ENCODE measurements at regions not wholly inside any gene's neighbourhood (a gene's known extent, or its start where the extent isn't known, plus 50 kb on each side); places are given as distances from the start of the nearest gene placed in this dataset.

- H3K9me2 ChIP-seq (replicated peaks; ENCODE audit: insufficient read depth, low read length), result no peaks in the 10 kb centered on the region
- no peak for DNase-seq
- H4K20me1 ChIP-seq (ENCODE audit: insufficient read depth, low read length), result no peaks in the 10 kb centered on the region
- H3K4me1 ChIP-seq (ENCODE audit: low read length), result no peaks in the 10 kb centered on the region
- no peak overlapping the region for H2AFZ ChIP-seq (ENCODE audit: low read length)
- no peaks in the 10 kb centered on the region for H3K27me3 ChIP-seq (replicated peaks; ENCODE audit: insufficient read depth, low read length)
- H3K9me3 ChIP-seq (replicated peaks; ENCODE audit: insufficient read depth, low read length), result no peaks in the 10 kb centered on the region
- TF ChIP-seq, protein P1, sequence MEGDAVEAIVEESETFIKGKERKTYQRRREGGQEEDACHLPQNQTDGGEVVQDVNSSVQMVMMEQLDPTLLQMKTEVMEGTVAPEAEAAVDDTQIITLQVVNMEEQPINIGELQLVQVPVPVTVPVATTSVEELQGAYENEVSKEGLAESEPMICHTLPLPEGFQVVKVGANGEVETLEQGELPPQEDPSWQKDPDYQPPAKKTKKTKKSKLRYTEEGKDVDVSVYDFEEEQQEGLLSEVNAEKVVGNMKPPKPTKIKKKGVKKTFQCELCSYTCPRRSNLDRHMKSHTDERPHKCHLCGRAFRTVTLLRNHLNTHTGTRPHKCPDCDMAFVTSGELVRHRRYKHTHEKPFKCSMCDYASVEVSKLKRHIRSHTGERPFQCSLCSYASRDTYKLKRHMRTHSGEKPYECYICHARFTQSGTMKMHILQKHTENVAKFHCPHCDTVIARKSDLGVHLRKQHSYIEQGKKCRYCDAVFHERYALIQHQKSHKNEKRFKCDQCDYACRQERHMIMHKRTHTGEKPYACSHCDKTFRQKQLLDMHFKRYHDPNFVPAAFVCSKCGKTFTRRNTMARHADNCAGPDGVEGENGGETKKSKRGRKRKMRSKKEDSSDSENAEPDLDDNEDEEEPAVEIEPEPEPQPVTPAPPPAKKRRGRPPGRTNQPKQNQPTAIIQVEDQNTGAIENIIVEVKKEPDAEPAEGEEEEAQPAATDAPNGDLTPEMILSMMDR (IDR thresholded peaks at IDR 0.05; ENCODE audit: low read length), result no peak
- TF ChIP-seq EZH2phosphoT487 (IDR thresholded peaks at IDR 0.05; ENCODE audit: low read length), result no peak
- H3K4me3 ChIP-seq (ENCODE audit: low read length), result no peak overlapping the region
- H3K27ac ChIP-seq (ENCODE audit: low read length), result no peak overlapping the region
- H3K4me2 ChIP-seq (ENCODE audit: low read depth, low read length), result no peak overlapping the region
- no peaks in the 10 kb centered on the region for H3K79me2 ChIP-seq (ENCODE audit: low read length)
- no peaks in the 10 kb centered on the region for H3F3A ChIP-seq (ENCODE audit: insufficient read depth, low read length)
- no peaks in the 10 kb centered on the region for H3K36me3 ChIP-seq (replicated peaks; ENCODE audit: insufficient read depth, low read length)
- H3K9ac ChIP-seq (ENCODE audit: low read length), result no peak overlapping the region
Measured at GRCh38 chr15:47824147-47824546, 106.8 kb downstream of the SEMA6D start.

GRCh38 chr15:47829667-47830066 lies 112.4 kb downstream of the SEMA6D start:
- DNase-seq, result no peak
- Histone ChIP-seq H3F3A (ENCODE audit: insufficient read depth, low read length) (no peaks in the 10 kb centered on the region), H3K9me2 (replicated peaks; ENCODE audit: insufficient read depth, low read length) (no peaks in the 10 kb centered on the region)

DNA sequence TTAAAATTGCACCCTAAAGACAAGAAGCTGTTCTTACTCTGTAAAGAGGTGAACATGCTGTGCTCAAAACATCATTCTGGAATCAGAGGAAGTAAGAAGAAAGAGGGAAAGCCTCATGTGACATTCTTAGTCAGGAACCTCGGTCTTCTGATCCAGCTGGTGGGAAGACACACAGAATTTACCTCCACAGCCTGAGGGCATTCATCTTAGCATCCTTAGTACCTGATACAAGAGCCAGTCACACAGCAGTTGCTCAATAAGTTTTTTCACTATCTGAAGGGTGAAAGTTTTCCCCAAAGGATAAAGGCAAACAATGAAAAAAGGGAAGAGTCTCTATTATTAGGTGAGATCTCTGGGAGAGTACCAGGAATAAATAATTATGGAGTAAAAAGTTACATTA lies 116.8 kb downstream of the SEMA6D start:
- no peaks in the 10 kb centered on the region for H4K20me1 ChIP-seq (ENCODE audit: insufficient read depth, low read length)
- no peak overlapping the region for H3K9ac ChIP-seq (ENCODE audit: low read length)
- no peaks in the 10 kb centered on the region for H3K36me3 ChIP-seq (replicated peaks; ENCODE audit: insufficient read depth, low read length)
- no peaks in the 10 kb centered on the region for H3F3A ChIP-seq (ENCODE audit: insufficient read depth, low read length)
- H2AFZ ChIP-seq (ENCODE audit: low read length), result no peak overlapping the region
- no peak overlapping the region for H3K27ac ChIP-seq (ENCODE audit: low read length)
- no peak overlapping the region for H3K4me3 ChIP-seq (ENCODE audit: low read length)
- no peak for TF ChIP-seq EZH2phosphoT487 (IDR thresholded peaks at IDR 0.05; ENCODE audit: low read length)
- no peak for TF ChIP-seq EZH2 (optimal IDR thresholded peaks at IDR 0.05; ENCODE audit: low read depth, low read length)
- TF ChIP-seq, protein P1 (IDR thresholded peaks at IDR 0.05; ENCODE audit: low read length), result no peak
- no peaks in the 10 kb centered on the region for H3K9me2 ChIP-seq (replicated peaks; ENCODE audit: insufficient read depth, low read length)
- H3K27me3 ChIP-seq (replicated peaks; ENCODE audit: insufficient read depth, low read length), result no peaks in the 10 kb centered on the region
- H3K4me2 ChIP-seq (ENCODE audit: low read depth, low read length), result no peak overlapping the region
- DNase-seq, result no peak
- no peaks in the 10 kb centered on the region for H3K9me3 ChIP-seq (replicated peaks; ENCODE audit: insufficient read depth, low read length)
- H3K4me1 ChIP-seq (ENCODE audit: low read length), result no peaks in the 10 kb centered on the region
- H3K79me2 ChIP-seq (ENCODE audit: low read length), result no peaks in the 10 kb centered on the region

More at GRCh38 chr15:47829667-47830066, 112.4 kb downstream of the SEMA6D start:
- H3K4me3 ChIP-seq (ENCODE audit: low read length), result no peak overlapping the region
- TF ChIP-seq EZH2phosphoT487 (IDR thresholded peaks at IDR 0.05; ENCODE audit: low read length), result no peak
- TF ChIP-seq, protein P1 (IDR thresholded peaks at IDR 0.05; ENCODE audit: low read length), result no peak
- TF ChIP-seq EZH2 (optimal IDR thresholded peaks at IDR 0.05; ENCODE audit: low read depth, low read length), result no peak
- no peak overlapping the region for H2AFZ ChIP-seq (ENCODE audit: low read length)
- no peak overlapping the region for H3K4me2 ChIP-seq (ENCODE audit: low read depth, low read length)
- no peaks in the 10 kb centered on the region for H4K20me1 ChIP-seq (ENCODE audit: insufficient read depth, low read length)
- no peak overlapping the region for H3K9ac ChIP-seq (ENCODE audit: low read length)
- no peak overlapping the region for H3K27ac ChIP-seq (ENCODE audit: low read length)
- H3K9me3 ChIP-seq (replicated peaks; ENCODE audit: insufficient read depth, low read length), result no peaks in the 10 kb centered on the region
- no peaks in the 10 kb centered on the region for H3K27me3 ChIP-seq (replicated peaks; ENCODE audit: insufficient read depth, low read length)
- H3K36me3 ChIP-seq (replicated peaks; ENCODE audit: insufficient read depth, low read length), result no peaks in the 10 kb centered on the region
- no peaks in the 10 kb centered on the region for H3K4me1 ChIP-seq (ENCODE audit: low read length)
- H3K79me2 ChIP-seq (ENCODE audit: low read length), result no peaks in the 10 kb centered on the region
